ENCODE measurements at regions not wholly inside any gene's neighbourhood (a gene's known extent, or its start where the extent isn't known, plus 50 kb on each side); places are given as distances from the start of the nearest gene placed in this dataset.

DNA sequence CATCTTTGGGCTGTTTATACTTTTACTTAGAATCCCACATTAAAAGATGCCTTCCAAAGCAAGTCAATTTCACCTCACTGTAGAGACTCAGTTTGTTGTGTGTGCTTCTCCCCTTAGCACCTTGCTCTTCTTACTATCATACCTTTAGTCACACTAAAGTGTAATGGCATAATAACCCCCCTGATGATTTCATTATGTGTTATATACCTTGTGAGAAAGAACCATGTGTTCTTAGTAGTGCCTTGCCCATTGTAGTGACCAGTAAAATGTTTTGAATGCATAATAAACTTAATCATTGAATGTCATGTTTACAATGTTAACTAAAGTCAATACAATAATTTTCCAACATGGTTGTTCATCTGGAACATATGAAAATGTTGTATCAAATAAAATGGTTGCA is 1621.9 kb downstream of the PCDH7 start:
- H3K4me1 ChIP-seq = no peaks in the 10 kb centered on the region
- H3K27me3 ChIP-seq = no peaks in the 10 kb centered on the region
- no peaks in the 10 kb centered on the region for H3K9me3 ChIP-seq
- intact Hi-C loops (cut with DNase I) = no loop called here
- no peak overlapping the region for H3K27ac ChIP-seq (replicated peaks in 1 of 4)
- DNase-seq (ENCODE audit: extremely low spot score) = no peak
- H3K4me3 ChIP-seq = no peak overlapping the region
- H3K36me3 ChIP-seq = no peaks in the 10 kb centered on the region
- TF ChIP-seq, protein P1, sequence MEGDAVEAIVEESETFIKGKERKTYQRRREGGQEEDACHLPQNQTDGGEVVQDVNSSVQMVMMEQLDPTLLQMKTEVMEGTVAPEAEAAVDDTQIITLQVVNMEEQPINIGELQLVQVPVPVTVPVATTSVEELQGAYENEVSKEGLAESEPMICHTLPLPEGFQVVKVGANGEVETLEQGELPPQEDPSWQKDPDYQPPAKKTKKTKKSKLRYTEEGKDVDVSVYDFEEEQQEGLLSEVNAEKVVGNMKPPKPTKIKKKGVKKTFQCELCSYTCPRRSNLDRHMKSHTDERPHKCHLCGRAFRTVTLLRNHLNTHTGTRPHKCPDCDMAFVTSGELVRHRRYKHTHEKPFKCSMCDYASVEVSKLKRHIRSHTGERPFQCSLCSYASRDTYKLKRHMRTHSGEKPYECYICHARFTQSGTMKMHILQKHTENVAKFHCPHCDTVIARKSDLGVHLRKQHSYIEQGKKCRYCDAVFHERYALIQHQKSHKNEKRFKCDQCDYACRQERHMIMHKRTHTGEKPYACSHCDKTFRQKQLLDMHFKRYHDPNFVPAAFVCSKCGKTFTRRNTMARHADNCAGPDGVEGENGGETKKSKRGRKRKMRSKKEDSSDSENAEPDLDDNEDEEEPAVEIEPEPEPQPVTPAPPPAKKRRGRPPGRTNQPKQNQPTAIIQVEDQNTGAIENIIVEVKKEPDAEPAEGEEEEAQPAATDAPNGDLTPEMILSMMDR (IDR thresholded peaks at IDR 0.05) = no peak
- TF ChIP-seq EP300 (IDR thresholded peaks at IDR 0.05) (no peak), POLR2AphosphoS5 (IDR thresholded peaks at IDR 0.05) (no peak), POLR2A (IDR thresholded peaks at IDR 0.05; ENCODE audit: low read depth) (no peak)

DNA sequence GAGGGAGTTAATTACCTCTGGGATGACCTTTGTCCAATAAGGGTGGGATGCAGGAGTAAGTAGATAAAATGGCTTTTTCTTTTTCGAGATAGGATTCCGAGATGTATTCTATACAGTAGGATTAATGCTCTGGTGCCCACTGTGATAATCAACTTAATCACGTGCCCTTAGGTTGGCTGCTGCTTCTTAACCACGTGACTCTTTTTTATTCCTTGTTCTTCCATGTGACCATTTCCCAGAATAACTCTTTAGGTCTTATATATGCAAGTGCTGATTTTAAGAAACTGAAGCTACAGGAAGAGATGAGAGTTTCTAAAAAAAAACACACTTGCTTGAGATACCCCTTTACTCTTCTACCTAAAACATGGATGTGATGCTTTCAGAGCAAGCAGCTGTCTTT is 1628.9 kb downstream of the PCDH7 start:
- 90% methylated on average over 4 of the region's 4 CpGs for WGBS
- no peak for DNase-seq (ENCODE audit: extremely low spot score)
- no peaks in the 10 kb centered on the region for H3K27me3 ChIP-seq

DNA sequence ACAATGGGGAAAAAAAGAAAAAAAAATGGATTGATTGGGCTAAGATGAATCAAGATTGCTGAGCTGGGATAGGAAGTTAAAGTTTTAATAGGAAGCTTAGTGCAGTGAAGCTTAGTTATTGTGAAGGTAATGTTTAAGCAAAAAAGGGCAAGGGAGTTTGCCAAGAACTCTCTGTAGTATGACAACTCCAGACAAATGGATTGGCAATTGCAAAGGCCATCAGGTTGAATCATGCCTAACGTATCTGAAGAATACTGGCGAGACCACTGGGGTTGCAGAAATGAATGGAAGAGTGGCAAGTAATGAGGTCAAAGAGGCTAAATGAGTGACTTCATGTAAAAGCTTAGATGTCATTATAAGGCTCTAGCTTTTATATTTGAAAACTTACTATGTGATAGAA is 1654.0 kb downstream of the PCDH7 start:
- Histone ChIP-seq H3K4me3 (no peak overlapping the region), H3K9me3 (no peaks in the 10 kb centered on the region), H3K4me1 (no peaks in the 10 kb centered on the region), H3K27me3 (no peaks in the 10 kb centered on the region), H3K36me3 (no peaks in the 10 kb centered on the region), H3K27ac (replicated peaks in 1 of 4) (no peak overlapping the region)
- TF ChIP-seq POLR2A (IDR thresholded peaks at IDR 0.05; ENCODE audit: low read depth) (no peak), EP300 (IDR thresholded peaks at IDR 0.05) (no peak), POLR2AphosphoS5 (IDR thresholded peaks at IDR 0.05) (no peak)
- TF ChIP-seq, protein P1 (IDR thresholded peaks at IDR 0.05) = no peak
- whole genome bisulfite sequencing = 73% methylated on average over 2 of the region's 2 CpGs
- intact Hi-C loops (cut with DNase I) = no loop called here
- DNase-seq (ENCODE audit: extremely low spot score) = no peak

More for the DNA sequence above, 1628.9 kb downstream of the PCDH7 start:
- Histone ChIP-seq H3K4me1 (no peaks in the 10 kb centered on the region), H3K36me3 (no peaks in the 10 kb centered on the region), H3K27ac (replicated peaks in 1 of 4) (no peak overlapping the region), H3K9me3 (no peaks in the 10 kb centered on the region), H3K4me3 (no peak overlapping the region)
- intact Hi-C loops (cut with DNase I) = no loop called here
- TF ChIP-seq POLR2AphosphoS5 (IDR thresholded peaks at IDR 0.05) (no peak), POLR2A (IDR thresholded peaks at IDR 0.05; ENCODE audit: low read depth) (no peak), EP300 (IDR thresholded peaks at IDR 0.05) (no peak)
- TF ChIP-seq, protein P1 (IDR thresholded peaks at IDR 0.05) = no peak

DNA sequence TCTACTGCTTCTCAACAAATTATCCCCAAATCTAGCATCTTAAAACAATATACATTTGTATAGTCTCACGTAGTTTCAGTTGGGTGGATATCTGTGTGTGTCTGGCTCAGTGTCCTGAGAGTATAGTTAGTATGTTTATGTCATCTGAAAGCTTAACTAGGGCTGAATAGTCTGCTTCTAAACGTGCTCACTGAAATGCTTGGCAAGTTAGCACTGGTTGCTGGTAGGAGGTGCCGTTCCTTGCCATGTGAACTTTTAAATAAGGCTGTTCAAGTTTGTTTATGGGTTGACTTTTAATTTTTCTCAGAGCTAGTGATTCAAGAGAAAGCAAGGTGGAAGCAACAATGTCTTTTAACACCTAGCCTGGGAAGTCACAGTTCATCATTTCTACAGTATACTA is 1673.6 kb downstream of the PCDH7 start:
- no peaks in the 10 kb centered on the region for H3K9me3 ChIP-seq
- intact Hi-C loops (cut with DNase I) = no loop called here
- no peaks in the 10 kb centered on the region for H3K36me3 ChIP-seq
- WGBS = 36% methylated on average over 3 of the region's 3 CpGs
- H3K27ac ChIP-seq (replicated peaks in 1 of 4) = no peak overlapping the region
- H3K4me1 ChIP-seq = no peaks in the 10 kb centered on the region
- DNase-seq (ENCODE audit: extremely low spot score) = no peak
- H3K4me3 ChIP-seq = no peak overlapping the region
- H3K27me3 ChIP-seq = no peaks in the 10 kb centered on the region
- TF ChIP-seq POLR2AphosphoS5 (IDR thresholded peaks at IDR 0.05) (no peak), EP300 (IDR thresholded peaks at IDR 0.05) (no peak), POLR2A (IDR thresholded peaks at IDR 0.05; ENCODE audit: low read depth) (no peak)
- TF ChIP-seq, protein P1 (IDR thresholded peaks at IDR 0.05) = no peak

DNA sequence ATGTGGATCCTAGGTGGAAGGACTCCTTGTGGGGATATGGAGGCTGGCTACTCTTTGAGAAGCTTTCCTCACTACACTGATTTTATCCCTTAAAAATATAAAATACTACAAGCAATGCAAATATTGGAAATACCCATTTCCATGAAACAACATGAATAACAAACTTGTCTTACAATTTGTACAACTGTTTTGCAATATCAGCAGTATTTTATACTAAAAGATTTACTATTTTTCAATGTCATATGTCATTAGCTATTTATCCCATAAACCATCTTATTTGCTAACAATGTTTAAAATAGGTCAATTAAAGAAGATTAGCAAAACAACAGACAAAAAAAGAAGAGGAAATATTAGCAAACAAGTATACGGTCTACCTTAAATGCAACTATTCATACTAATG is 1674.1 kb downstream of the PCDH7 start:
- WGBS = 88% methylated on average over 1 of the region's 1 CpG
- no peak for TF ChIP-seq POLR2A (IDR thresholded peaks at IDR 0.05; ENCODE audit: low read depth)

More for the DNA sequence above, 1674.1 kb downstream of the PCDH7 start:
- DNase-seq (ENCODE audit: extremely low spot score) = no peak
- Histone ChIP-seq H3K9me3 (no peaks in the 10 kb centered on the region), H3K4me1 (no peaks in the 10 kb centered on the region), H3K4me3 (no peak overlapping the region), H3K36me3 (no peaks in the 10 kb centered on the region), H3K27me3 (no peaks in the 10 kb centered on the region), H3K27ac (replicated peaks in 1 of 4) (no peak overlapping the region)
- intact Hi-C loops (cut with DNase I) = no loop called here
